DOHH2 (cell line): ENCODE measurements at regions not wholly inside any gene's neighbourhood (a gene's known extent, or its start where the extent isn't known, plus 50 kb on each side); places are given as distances from the start of the nearest gene placed in this dataset.

Experiments used
- EZH2phosphoT487 ChIP-seq: fragments of 200-600 bp; sonication (generic); IDR thresholded peaks from 2 replicates; pipeline ENCODE4 v1.6.1; 2017; ENCODE audit warnings: borderline replicate concordance, mild to moderate bottlenecking, antibody characterized with exemption, low read length, moderate library complexity, mixed read lengths
- TF ChIP-seq, protein P1 (sequence below): fragments of 200-600 bp; sonication (generic); IDR thresholded peaks from one replicate; pipeline ENCODE4 v1.5.1; 2014; ENCODE audit warnings: antibody characterized with exemption, mild to moderate bottlenecking, low read depth, low read length; ENCODE audit not compliant: poor library complexity, severe bottlenecking

- TF ChIP-seq, protein P1, sequence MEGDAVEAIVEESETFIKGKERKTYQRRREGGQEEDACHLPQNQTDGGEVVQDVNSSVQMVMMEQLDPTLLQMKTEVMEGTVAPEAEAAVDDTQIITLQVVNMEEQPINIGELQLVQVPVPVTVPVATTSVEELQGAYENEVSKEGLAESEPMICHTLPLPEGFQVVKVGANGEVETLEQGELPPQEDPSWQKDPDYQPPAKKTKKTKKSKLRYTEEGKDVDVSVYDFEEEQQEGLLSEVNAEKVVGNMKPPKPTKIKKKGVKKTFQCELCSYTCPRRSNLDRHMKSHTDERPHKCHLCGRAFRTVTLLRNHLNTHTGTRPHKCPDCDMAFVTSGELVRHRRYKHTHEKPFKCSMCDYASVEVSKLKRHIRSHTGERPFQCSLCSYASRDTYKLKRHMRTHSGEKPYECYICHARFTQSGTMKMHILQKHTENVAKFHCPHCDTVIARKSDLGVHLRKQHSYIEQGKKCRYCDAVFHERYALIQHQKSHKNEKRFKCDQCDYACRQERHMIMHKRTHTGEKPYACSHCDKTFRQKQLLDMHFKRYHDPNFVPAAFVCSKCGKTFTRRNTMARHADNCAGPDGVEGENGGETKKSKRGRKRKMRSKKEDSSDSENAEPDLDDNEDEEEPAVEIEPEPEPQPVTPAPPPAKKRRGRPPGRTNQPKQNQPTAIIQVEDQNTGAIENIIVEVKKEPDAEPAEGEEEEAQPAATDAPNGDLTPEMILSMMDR, result no peak
- TF ChIP-seq EZH2phosphoT487, result no peak
These were observed 204.2 kb downstream of the PABPC4L start for GRCh38 chr4:133997436-133997835.
